Ishikawa (cell line): ENCODE measurements at regions not wholly inside any gene's neighbourhood (a gene's known extent, or its start where the extent isn't known, plus 50 kb on each side); places are given as distances from the start of the nearest gene placed in this dataset.

ENCODE experiments used
- EGR1 ChIP-seq: IDR thresholded peaks from 2 replicates; pipeline ENCODE4 v1.6.1; 2012
- EP300 ChIP-seq: IDR thresholded peaks from 2 replicates; pipeline ENCODE4 v1.6.1; 2012; ENCODE audit warnings: borderline replicate concordance
- MAX ChIP-seq: IDR thresholded peaks from 2 replicates; pipeline ENCODE4 v1.6.1; 2012
- NFIC ChIP-seq: IDR thresholded peaks from 2 replicates; pipeline ENCODE4 v1.6.1; 2012
- REST ChIP-seq: IDR thresholded peaks from 2 replicates; pipeline ENCODE4 v1.6.1; 2012; ENCODE audit warnings: low read depth, mild to moderate bottlenecking
- TAF1 ChIP-seq: IDR thresholded peaks from 2 replicates; pipeline ENCODE4 v1.6.1; 2012; ENCODE audit warnings: low read depth, mild to moderate bottlenecking
- TCF12 ChIP-seq: IDR thresholded peaks from 2 replicates; pipeline ENCODE4 v1.6.1; 2012; ENCODE audit warnings: low read depth
- TEAD4 ChIP-seq: IDR thresholded peaks from 2 replicates; pipeline ENCODE4 v1.6.1; 2012
- YY1 ChIP-seq: IDR thresholded peaks from 2 replicates; pipeline ENCODE4 v1.6.1; 2012; ENCODE audit warnings: low read depth

DNA sequence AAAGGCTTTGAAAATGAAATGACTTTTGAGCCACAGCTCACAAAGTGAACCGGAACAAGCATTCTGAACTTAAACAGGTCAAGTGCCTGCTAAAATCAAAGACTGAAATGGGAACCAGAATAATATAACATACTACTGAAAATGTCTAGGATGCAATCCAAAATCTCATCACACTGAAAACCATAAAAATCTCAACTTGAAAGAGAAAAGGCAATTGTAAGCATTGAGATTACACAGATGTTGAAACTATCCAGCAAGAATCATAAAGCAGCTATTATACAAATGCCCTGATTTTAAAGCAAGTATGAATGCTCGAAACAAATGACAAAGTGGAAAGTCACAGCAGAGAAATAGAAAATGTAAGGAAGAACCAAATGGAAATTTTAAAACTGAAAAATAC lies 211.5 kb upstream of the GAS1 start:
- TF ChIP-seq YY1 (no peak), EP300 (no peak), MAX (no peak), EGR1 (no peak), TAF1 (no peak), TCF12 (no peak), REST (no peak), TEAD4 (no peak), NFIC (no peak)
